ENCODE measurements at regions not wholly inside any gene's neighbourhood (a gene's known extent, or its start where the extent isn't known, plus 50 kb on each side); places are given as distances from the start of the nearest gene placed in this dataset.

- TF ChIP-seq CTCF (IDR thresholded peaks at IDR 0.05) = no peak
- no peak for TF ChIP-seq POLR2A (IDR thresholded peaks at IDR 0.05)
- TF ChIP-seq POLR2AphosphoS5 (IDR thresholded peaks at IDR 0.05; ENCODE audit: insufficient read depth in 1 of 2, low read depth in 1 of 2) = no peak
Observed at GRCh38 chr10:123526356-123527064, 139.6 kb upstream of the GPR26 start.

Measured in vagina (tissue), 2 donors.